Activated CD8-positive, alpha-beta memory T cell treated with anti-CD3 and anti-CD28 coated beads for 48 hours (primary cell): ENCODE measurements at regions not wholly inside any gene's neighbourhood (a gene's known extent, or its start where the extent isn't known, plus 50 kb on each side); places are given as distances from the start of the nearest gene placed in this dataset.
"Not testable (repeated sequence)": the region's sequence is repeated elsewhere in the genome, so short reads cannot be mapped to it uniquely, and the experiment has no call there.

Experiments
- DNase-seq, 3 experiments: peaks; one replicate each; pipeline ENCODE4 v3.0.0-alpha.2; 2020; ENCODE audit warnings: low read depth in 2 of 3, low spot score in 2 of 3

- DNase-seq = peak in 1 of 3 experiments; percentile 1
Measured at GRCh38 chr2:22904126-22904684, 480.8 kb upstream of the KLHL29 start.

- no peak for DNase-seq
Measured at GRCh38 chr2:22907330-22907729, 477.6 kb upstream of the KLHL29 start.

- no peak for DNase-seq
Measured at GRCh38 chr2:22912398-22912797, 472.6 kb upstream of the KLHL29 start.

- DNase-seq = no peak
Measured at GRCh38 chr2:22929998-22930397, 455.0 kb upstream of the KLHL29 start.

GRCh38 chr2:22930781-22931180 is 454.2 kb upstream of the KLHL29 start:
- DNase-seq = no peak

GRCh38 chr2:22932288-22932687 is 452.7 kb upstream of the KLHL29 start:
- no peak for DNase-seq

GRCh38 chr2:22934747-22935146 is 450.2 kb upstream of the KLHL29 start:
- no peak for DNase-seq

- no peak for DNase-seq
Measured at GRCh38 chr2:22942441-22942840, 442.5 kb upstream of the KLHL29 start.

GRCh38 chr2:22944143-22944542 is 440.8 kb upstream of the KLHL29 start:
- DNase-seq = no peak

GRCh38 chr2:22946553-22946952 is 438.4 kb upstream of the KLHL29 start:
- no peak for DNase-seq

GRCh38 chr2:22947741-22948140 is 437.2 kb upstream of the KLHL29 start:
- DNase-seq = no peak

- no peak for DNase-seq
Measured at GRCh38 chr2:22950431-22950830, 434.5 kb upstream of the KLHL29 start.

- no peak for DNase-seq
Measured at GRCh38 chr2:22952656-22953225, 432.2 kb upstream of the KLHL29 start.

GRCh38 chr2:22957446-22957845 is 427.5 kb upstream of the KLHL29 start:
- DNase-seq = no peak

- no peak for DNase-seq
Measured at GRCh38 chr2:22958308-22958707, 426.7 kb upstream of the KLHL29 start.

- DNase-seq = no peak
Measured at GRCh38 chr2:22967756-22968155, 417.2 kb upstream of the KLHL29 start.

- DNase-seq = no peak
Measured at GRCh38 chr2:22970284-22970975, 414.5 kb upstream of the KLHL29 start.

GRCh38 chr2:22970991-22971390 is 414.0 kb upstream of the KLHL29 start:
- no peak for DNase-seq

GRCh38 chr2:22981785-22982184 is 403.2 kb upstream of the KLHL29 start:
- no peak for DNase-seq

GRCh38 chr2:22984152-22984551 is 400.8 kb upstream of the KLHL29 start:
- DNase-seq = not testable (repeated sequence)

GRCh38 chr2:22990246-22990645 is 394.7 kb upstream of the KLHL29 start:
- no peak for DNase-seq

- DNase-seq = no peak
Measured at GRCh38 chr2:22991844-22992243, 393.1 kb upstream of the KLHL29 start.

GRCh38 chr2:22992441-22992840 is 392.5 kb upstream of the KLHL29 start:
- no peak for DNase-seq
